IMR-90 (cell line): ENCODE measurements at regions not wholly inside any gene's neighbourhood (a gene's known extent, or its start where the extent isn't known, plus 50 kb on each side); places are given as distances from the start of the nearest gene placed in this dataset.

Experiments used
- ATAC-seq: fragments of 200-7000 bp; cut with Tn5 transposase; 2 replicates; pipeline ENCODE4 v1.9.1; 2020; ENCODE audit warnings: low read depth, mild to moderate bottlenecking, moderate library complexity
- BruUV-seq: library from RNA; stranded (reverse); fragments of 400-500 nt; replicated peaks from 2 replicates; lab custom pipeline; 2021; lab: Mats Ljungman, UMichigan
- CTCF ChIA-PET: fragments of 300-600 bp; formaldehyde crosslinking; extraction: SDS; loops from one replicate; lab custom pipeline; 2021; ENCODE audit warnings: antibody characterized with exemption; lab: Yijun Ruan, JAX
- POLR2A ChIA-PET: fragments of 300-600 bp; sonication (Branson Sonifier 250); formaldehyde crosslinking; loops from one replicate; lab custom pipeline; 2022; ENCODE audit warnings: antibody characterized with exemption; ENCODE audit not compliant: unreplicated experiment; lab: Charles Lee
- DNase-seq: peaks from one replicate; pipeline ENCODE4 v3.0.0; 2013
- H2AFZ ChIP-seq: replicated peaks from 2 replicates; pipeline ENCODE3; 2013; ENCODE audit warnings: low read length, mild to moderate bottlenecking; ENCODE audit not compliant: poor library complexity
- H2AK5ac ChIP-seq: 2 replicates; pipeline ENCODE4 v1.6.1; 2013; ENCODE audit warnings: low read depth, low read length, inconsistent platforms
- H2AK9ac ChIP-seq: replicated peaks from 2 replicates; pipeline ENCODE3; 2013; ENCODE audit warnings: mild to moderate bottlenecking, low read depth, low read length, moderate library complexity; ENCODE audit not compliant: poor library complexity
- H2BK120ac ChIP-seq: 2 replicates; pipeline ENCODE4 v1.6.1; 2013; ENCODE audit warnings: low read depth, low read length, inconsistent platforms
- H2BK15ac ChIP-seq: 3 replicates; pipeline ENCODE4 v1.6.1; 2013; ENCODE audit warnings: low read depth, low read length, inconsistent platforms
- H2BK20ac ChIP-seq: 2 replicates; pipeline ENCODE4 v1.6.1; 2013; ENCODE audit warnings: low read depth, mild to moderate bottlenecking, inconsistent platforms, low read length, moderate library complexity
- H2BK5ac ChIP-seq: 2 replicates; pipeline ENCODE4 v1.6.1; 2013; ENCODE audit warnings: mild to moderate bottlenecking, low read depth, low read length, inconsistent platforms; ENCODE audit not compliant: poor library complexity, severe bottlenecking
- H3K14ac ChIP-seq: replicated peaks from 2 replicates; pipeline ENCODE4 v1.6.1; 2013; ENCODE audit warnings: low read depth, low read length, inconsistent platforms
- H3K18ac ChIP-seq: 2 replicates; pipeline ENCODE4 v1.6.1; 2013; ENCODE audit warnings: low read depth, low read length, control low read depth
- H3K23ac ChIP-seq: 2 replicates; pipeline ENCODE4 v1.6.1; 2013; ENCODE audit warnings: low read depth, low read length, inconsistent platforms
- H3K27ac ChIP-seq: 2 replicates; pipeline ENCODE4 v1.5.1; 2013; ENCODE audit warnings: mild to moderate bottlenecking, control low read depth, low read length; ENCODE audit not compliant: insufficient read depth
- H3K27me3 ChIP-seq: 2 replicates; pipeline ENCODE4 v1.6.1; 2013; ENCODE audit warnings: low read length; ENCODE audit not compliant: control insufficient read depth, insufficient read depth
- H3K36me3 ChIP-seq: 2 replicates; pipeline ENCODE4 v1.6.1; 2013; ENCODE audit warnings: low read length, mixed read lengths; ENCODE audit not compliant: control insufficient read depth, insufficient read depth
- H3K4ac ChIP-seq: 2 replicates; pipeline ENCODE4 v1.6.1; 2013; ENCODE audit warnings: low read depth, low read length, inconsistent platforms
- H3K4me1 ChIP-seq: 2 replicates; pipeline ENCODE4 v1.6.1; 2013; ENCODE audit warnings: low read length, mixed read lengths; ENCODE audit not compliant: control insufficient read depth, insufficient read depth
- H3K4me2 ChIP-seq: 2 replicates; pipeline ENCODE4 v1.6.1; 2013; ENCODE audit warnings: low read depth, mild to moderate bottlenecking, control low read depth, low read length, moderate library complexity
- H3K4me3 ChIP-seq: 2 replicates; pipeline ENCODE4 v1.5.1; 2013; ENCODE audit warnings: low read depth, mild to moderate bottlenecking, control low read depth, low read length, moderate library complexity; ENCODE audit not compliant: insufficient read depth
- H3K56ac ChIP-seq: 2 replicates; pipeline ENCODE4 v1.6.1; 2013; ENCODE audit warnings: low read length, inconsistent platforms; ENCODE audit not compliant: insufficient read depth; ENCODE audit errors: extremely low read depth
- H3K79me1 ChIP-seq, 2 experiments: 2 replicates each; pipeline ENCODE4 v1.6.1; 2013; ENCODE audit warnings: low read length in 2 of 2, inconsistent platforms in 1 of 2, low read depth in 1 of 2
- H3K9ac ChIP-seq: 2 replicates; pipeline ENCODE4 v1.6.1; 2013; ENCODE audit warnings: low read depth, low read length, control low read depth
- H3K9me1 ChIP-seq: 2 replicates; pipeline ENCODE4 v1.6.1; 2013; ENCODE audit warnings: low read length, inconsistent platforms; ENCODE audit not compliant: insufficient read depth
- H3K9me3 ChIP-seq: 2 replicates; pipeline ENCODE4 v1.6.1; 2013; ENCODE audit warnings: low read length; ENCODE audit not compliant: control insufficient read depth, insufficient read depth
- H4K20me1 ChIP-seq: 2 replicates; pipeline ENCODE4 v1.6.1; 2013; ENCODE audit warnings: low read length, inconsistent platforms; ENCODE audit not compliant: insufficient read depth
- H4K5ac ChIP-seq: 2 replicates; pipeline ENCODE4 v1.6.1; 2013; ENCODE audit warnings: mild to moderate bottlenecking, low read depth, low read length, control low read depth
- H4K8ac ChIP-seq, 2 experiments: 2 replicates each; pipeline ENCODE4 v1.6.1; 2013; ENCODE audit warnings: low read depth in 2 of 2, low read length in 2 of 2, control low read depth in 1 of 2, inconsistent platforms in 1 of 2
- H4K91ac ChIP-seq: 2 replicates; pipeline ENCODE4 v1.6.1; 2013; ENCODE audit warnings: low read depth, low read length, inconsistent platforms; ENCODE audit not compliant: insufficient read depth
- BHLHE40 ChIP-seq: fragments of 150-350 bp; IDR thresholded peaks from 2 replicates; pipeline ENCODE4 v1.6.1; 2016; ENCODE audit warnings: mild to moderate bottlenecking, low read depth, low read length
- CEBPB ChIP-seq: IDR thresholded peaks from 2 replicates; pipeline ENCODE4 v1.6.1; 2012; ENCODE audit warnings: low read depth, low read length, improper control_type of control experiment
- NFE2L2 ChIP-seq: fragments of 150-350 bp; IDR thresholded peaks from 2 replicates; pipeline ENCODE4 v1.6.1; 2016; ENCODE audit warnings: low read depth, mild to moderate bottlenecking, low read length
- RCOR1 ChIP-seq: IDR thresholded peaks from 2 replicates; pipeline ENCODE4 v1.6.1; 2012; ENCODE audit warnings: mild to moderate bottlenecking, low read length, improper control_type of control experiment; ENCODE audit not compliant: insufficient replicate concordance
- WGBS, 2 experiments: methylation state at CpG; one replicate each; pipeline versions ENCODE4 v1.1.5 to v1.1.7; 2013; ENCODE audit warnings: missing lambda C conversion rate in 2 of 2; ENCODE audit not compliant: insufficient read length in 1 of 2; ENCODE audit errors: extremely low coverage in 2 of 2; 5-methylcytosine and 5-hydroxymethylcytosine counted together
- dilution Hi-C: fragments of 300-500 bp; cut with HindIII; formaldehyde crosslinking; loops from one replicate; pipeline ENCODE4 v1.14.3; 2018; ENCODE audit warnings: low sequenced_read_pairs; ENCODE audit not compliant: unreplicated experiment
- in situ Hi-C: fragments of 300-500 bp; cut with MboI; formaldehyde crosslinking; loops from 3 replicates; pipeline ENCODE4 v1.14.3; 2019; ENCODE audit warnings: low sequenced_read_pairs, inconsistent platforms, mixed read lengths
- intact Hi-C: fragments of 100-400 bp; cut with micrococcal nuclease; formaldehyde crosslinking; loops from 2 replicates; pipeline ENCODE4 v1.10.0; 2022
- TF ChIP-seq, protein P1 (sequence below): conservative IDR thresholded peaks from 2 replicates; pipeline ENCODE4 v1.5.1; 2012; ENCODE audit warnings: mild to moderate bottlenecking, low read depth, low read length, improper control_type of control experiment

DNA sequence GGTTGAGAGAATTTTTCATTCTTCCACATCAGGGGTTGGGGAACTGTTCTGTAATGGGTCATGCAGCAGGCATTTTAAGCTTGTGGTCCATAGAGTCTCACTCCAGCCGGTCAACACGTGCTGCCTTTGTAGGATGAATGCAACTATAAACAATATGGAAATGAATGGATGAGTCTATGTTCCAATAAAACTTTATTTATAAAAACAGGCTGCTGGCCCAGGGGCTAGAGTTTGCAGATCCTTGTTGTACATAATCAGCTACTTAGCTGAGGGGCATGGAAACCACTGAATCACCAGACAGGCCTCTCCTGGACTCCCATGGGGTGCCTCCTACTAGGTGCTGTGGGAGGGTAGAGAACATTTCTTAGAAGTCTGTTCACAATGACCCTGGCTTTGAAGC lies 243.4 kb downstream of the BMP7 start:
- no peaks in the 10 kb centered on the region for H3K36me3 ChIP-seq
- H3K9me3 ChIP-seq = 0 out of 2 replicates have a peak, but pooled peaks cover 2% of the 10 kb centered on the region
- no TSS peak for BruUV-seq
- H4K5ac ChIP-seq = no peak overlapping the region
- H3K9me1 ChIP-seq = no peaks in the 10 kb centered on the region
- no peak overlapping the region for H4K8ac ChIP-seq
- no peaks in the 10 kb centered on the region; the same call in 1 of the 2 replicates for H3K27me3 ChIP-seq
- no peak overlapping the region for H3K4me2 ChIP-seq
- no peaks in the 10 kb centered on the region for H3K79me1 ChIP-seq
- H4K20me1 ChIP-seq = no peaks in the 10 kb centered on the region
- H3K9ac ChIP-seq = no peak overlapping the region
- no peak overlapping the region for H3K56ac ChIP-seq
- no peak overlapping the region for H3K27ac ChIP-seq
- no peak overlapping the region for H3K23ac ChIP-seq
- intact Hi-C loops (no loop called here), dilution Hi-C loops (no loop called here), in situ Hi-C loops (no loop called here)
- H2BK120ac ChIP-seq = no peak overlapping the region
- CTCF ChIA-PET = no interaction called here
- H3K4ac ChIP-seq = no peak overlapping the region
- no peak overlapping the region for H4K91ac ChIP-seq
- H3K4me3 ChIP-seq = no peak overlapping the region
- TF ChIP-seq RCOR1 = no peak
- TF ChIP-seq NFE2L2 = no peak
- TF ChIP-seq CEBPB = no peak
- TF ChIP-seq, protein P1, sequence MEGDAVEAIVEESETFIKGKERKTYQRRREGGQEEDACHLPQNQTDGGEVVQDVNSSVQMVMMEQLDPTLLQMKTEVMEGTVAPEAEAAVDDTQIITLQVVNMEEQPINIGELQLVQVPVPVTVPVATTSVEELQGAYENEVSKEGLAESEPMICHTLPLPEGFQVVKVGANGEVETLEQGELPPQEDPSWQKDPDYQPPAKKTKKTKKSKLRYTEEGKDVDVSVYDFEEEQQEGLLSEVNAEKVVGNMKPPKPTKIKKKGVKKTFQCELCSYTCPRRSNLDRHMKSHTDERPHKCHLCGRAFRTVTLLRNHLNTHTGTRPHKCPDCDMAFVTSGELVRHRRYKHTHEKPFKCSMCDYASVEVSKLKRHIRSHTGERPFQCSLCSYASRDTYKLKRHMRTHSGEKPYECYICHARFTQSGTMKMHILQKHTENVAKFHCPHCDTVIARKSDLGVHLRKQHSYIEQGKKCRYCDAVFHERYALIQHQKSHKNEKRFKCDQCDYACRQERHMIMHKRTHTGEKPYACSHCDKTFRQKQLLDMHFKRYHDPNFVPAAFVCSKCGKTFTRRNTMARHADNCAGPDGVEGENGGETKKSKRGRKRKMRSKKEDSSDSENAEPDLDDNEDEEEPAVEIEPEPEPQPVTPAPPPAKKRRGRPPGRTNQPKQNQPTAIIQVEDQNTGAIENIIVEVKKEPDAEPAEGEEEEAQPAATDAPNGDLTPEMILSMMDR = no peak
- no peak for TF ChIP-seq BHLHE40
- no peak overlapping the region for H2BK5ac ChIP-seq
- POLR2A ChIA-PET = no interaction called here
- no peaks in the 10 kb centered on the region for H3K4me1 ChIP-seq
- no peak overlapping the region for H2AK5ac ChIP-seq
- H2AK9ac ChIP-seq = no peak overlapping the region
- H3K18ac ChIP-seq = no peak overlapping the region
- H2AFZ ChIP-seq = no peak overlapping the region
- ATAC-seq = no peak
- no CpG with 5 or more reads among the region's 2 CpGs for WGBS, 2 experiments
- DNase-seq = no peak
- H2BK15ac ChIP-seq = no peak overlapping the region
- no peak overlapping the region for H3K14ac ChIP-seq
- H2BK20ac ChIP-seq = no peak overlapping the region
